CD4-positive, alpha-beta memory T cell (primary cell): ENCODE measurements at regions not wholly inside any gene's neighbourhood (a gene's known extent, or its start where the extent isn't known, plus 50 kb on each side); places are given as distances from the start of the nearest gene placed in this dataset.

Experiments
- CTCF ChIA-PET: fragments of 350-600 bp; sonication (Branson Sonifier 250); formaldehyde crosslinking; loops from one replicate; lab custom pipeline; 2021; ENCODE audit warnings: inconsistent platforms; ENCODE audit not compliant: partially characterized antibody; lab: Charles Lee
- POLR2A ChIA-PET: fragments of 350-600 bp; sonication (Branson Sonifier 250); formaldehyde crosslinking; loops from one replicate; lab custom pipeline; 2021; ENCODE audit not compliant: partially characterized antibody; lab: Charles Lee
- DNase-seq, 5 donors: peaks; one replicate each; pipeline versions ENCODE4 v3.0.0 to v3.0.0-alpha.2; 2020 to 2022; ENCODE audit warnings: mixed read lengths in 1 of 5
- H3K27ac ChIP-seq: one replicate; pipeline ENCODE4 v1.7.0; 2013; ENCODE audit warnings: low read depth, low read length
- H3K27me3 ChIP-seq: 2 replicates; pipeline ENCODE4 v1.7.0; 2013; ENCODE audit warnings: mild to moderate bottlenecking, low read length, moderate library complexity; ENCODE audit not compliant: insufficient read depth
- H3K36me3 ChIP-seq: 2 replicates; pipeline ENCODE4 v1.7.0; 2013; ENCODE audit warnings: mild to moderate bottlenecking, low read length, moderate library complexity; ENCODE audit not compliant: insufficient read depth
- H3K4me1 ChIP-seq: 2 replicates; pipeline ENCODE4 v1.7.0; 2013; ENCODE audit warnings: mild to moderate bottlenecking, low read length, moderate library complexity; ENCODE audit not compliant: insufficient read depth
- H3K4me3 ChIP-seq, 2 donors: one replicate each; pipeline ENCODE4 v1.7.0; 2013; ENCODE audit warnings: low read length in 2 of 2, mild to moderate bottlenecking in 1 of 2
- H3K9me3 ChIP-seq, 2 donors: one replicate each; pipeline ENCODE4 v1.7.0; 2013; ENCODE audit warnings: low read length in 2 of 2, control low read depth in 1 of 2; ENCODE audit not compliant: control insufficient read depth in 1 of 2
- H3K27ac Mint-ChIP-seq, 7 donors: one replicate each; pipeline ENCODE4 v1.8.0; 2020 to 2021; ENCODE audit warnings: mixed read lengths in 7 of 7, mild to moderate bottlenecking in 6 of 7, inconsistent platforms in 3 of 7, moderate library complexity in 3 of 7
- H3K27me3 Mint-ChIP-seq, 2 donors: one replicate each; pipeline ENCODE4 v1.8.0; 2020 to 2021; ENCODE audit warnings: mixed read lengths in 2 of 2
- H3K36me3 Mint-ChIP-seq, 2 donors: one replicate each; pipeline ENCODE4 v1.8.0; 2020 to 2021; ENCODE audit warnings: mixed read lengths in 2 of 2, inconsistent platforms in 1 of 2, mild to moderate bottlenecking in 1 of 2
- H3K4me1 Mint-ChIP-seq, 4 donors: one replicate each; pipeline ENCODE4 v1.8.0; 2020 to 2021; ENCODE audit warnings: mixed read lengths in 4 of 4, mild to moderate bottlenecking in 1 of 4
- H3K4me3 Mint-ChIP-seq, 8 donors: one replicate each; pipeline ENCODE4 v1.8.0; 2020 to 2021; ENCODE audit warnings: mixed read lengths in 8 of 8, mild to moderate bottlenecking in 7 of 8, moderate library complexity in 6 of 8, inconsistent platforms in 3 of 8
- H3K9me3 Mint-ChIP-seq, 8 donors: one replicate each; pipeline ENCODE4 v1.8.0; 2020 to 2021; ENCODE audit warnings: mixed read lengths in 8 of 8, mild to moderate bottlenecking in 5 of 8, inconsistent platforms in 3 of 8, moderate library complexity in 1 of 8
- intact Hi-C: fragments of 100-400 bp; cut with micrococcal nuclease; formaldehyde crosslinking; loops from one replicate; pipeline ENCODE4 v1.15.1; 2023

GRCh38 chr21:39060485-39061083 lies 122.7 kb downstream of the PSMG1 start:
- no peaks in the 10 kb centered on the region for H3K36me3 Mint-ChIP-seq
- no peak overlapping the region for H3K27ac Mint-ChIP-seq
- H3K36me3 ChIP-seq: no peaks in the 10 kb centered on the region
- ChIA-PET POLR2A (no interaction called here), CTCF (interaction anchor here (0.6 kb wide), 1 partner anchor 1579 kb away, joined by 3 read pairs; no protein-coding TSS in a partner anchor)
- intact Hi-C loops: no loop called here
- H3K9me3 Mint-ChIP-seq: peaks cover 0 to 3% (median 0%) of the 10 kb centered on the region in 8 donors
- no peaks in the 10 kb centered on the region for H3K4me1 Mint-ChIP-seq
- no peaks in the 10 kb centered on the region for H3K9me3 ChIP-seq
- H3K4me3 ChIP-seq: no peak overlapping the region
- no peak overlapping the region for H3K4me3 Mint-ChIP-seq
- peaks cover 0 to 7% of the 10 kb centered on the region in 2 donors for H3K27me3 Mint-ChIP-seq
- no peak overlapping the region for H3K27ac ChIP-seq
- H3K27me3 ChIP-seq: no peaks in the 10 kb centered on the region
- no peaks in the 10 kb centered on the region for H3K4me1 ChIP-seq
- no peak for DNase-seq

GRCh38 chr21:39057121-39057520 lies 126.1 kb downstream of the PSMG1 start:
- Mint-ChIP-seq H3K36me3 (no peaks in the 10 kb centered on the region), H3K9me3 (no peaks in the 10 kb centered on the region), H3K27me3 (peaks cover 0 to 10% of the 10 kb centered on the region in 2 donors), H3K4me3 (no peak overlapping the region), H3K4me1 (no peaks in the 10 kb centered on the region), H3K27ac (no peak overlapping the region)
- no peaks in the 10 kb centered on the region for H3K36me3 ChIP-seq
- H3K27ac ChIP-seq: no peak overlapping the region
- no peak overlapping the region for H3K4me3 ChIP-seq
- CTCF ChIA-PET: no interaction called here
- no peaks in the 10 kb centered on the region for H3K9me3 ChIP-seq
- intact Hi-C loops: no loop called here
- POLR2A ChIA-PET: no interaction called here
- H3K27me3 ChIP-seq: no peaks in the 10 kb centered on the region
- DNase-seq: no peak
- no peaks in the 10 kb centered on the region for H3K4me1 ChIP-seq

GRCh38 chr21:39056636-39057035 lies 126.6 kb downstream of the PSMG1 start:
- Histone ChIP-seq H3K4me1 (no peaks in the 10 kb centered on the region), H3K4me3 (no peak overlapping the region), H3K36me3 (no peaks in the 10 kb centered on the region), H3K27ac (no peak overlapping the region), H3K9me3 (no peaks in the 10 kb centered on the region), H3K27me3 (no peaks in the 10 kb centered on the region)
- H3K27ac Mint-ChIP-seq: no peak overlapping the region
- POLR2A ChIA-PET: no interaction called here
- peaks cover 0 to 10% of the 10 kb centered on the region in 2 donors for H3K27me3 Mint-ChIP-seq
- no peaks in the 10 kb centered on the region for H3K9me3 Mint-ChIP-seq
- no peak for DNase-seq
- CTCF ChIA-PET: no interaction called here
- no peaks in the 10 kb centered on the region for H3K36me3 Mint-ChIP-seq
- intact Hi-C loops: no loop called here
- H3K4me3 Mint-ChIP-seq: no peak overlapping the region
- H3K4me1 Mint-ChIP-seq: no peaks in the 10 kb centered on the region

DNA sequence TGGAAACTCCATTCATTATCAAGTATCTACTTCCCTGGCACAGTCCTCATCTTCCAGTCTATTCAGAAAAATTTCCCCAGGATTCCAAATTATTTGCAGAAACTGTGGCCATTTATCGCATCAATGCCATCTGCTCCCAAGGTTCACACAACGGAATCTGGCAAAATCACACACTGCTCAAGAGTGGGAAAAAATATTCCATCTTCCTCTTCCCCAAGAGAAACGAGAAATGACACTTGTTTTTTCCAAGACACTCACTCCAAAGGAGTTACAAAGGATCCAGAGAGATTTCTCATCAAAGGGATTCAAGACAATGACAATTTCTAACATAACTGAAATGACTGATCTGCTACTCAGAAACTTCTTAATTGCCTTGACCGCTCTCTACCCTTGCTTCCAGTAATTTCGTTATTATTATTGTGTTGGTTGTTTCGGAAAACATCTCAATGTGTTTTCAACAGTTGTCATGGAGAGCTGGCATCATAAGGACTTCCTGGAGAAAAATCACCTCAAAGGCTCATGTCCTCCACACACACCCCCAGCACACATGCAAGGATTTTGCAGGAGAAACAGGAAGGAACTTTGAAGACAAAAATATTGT lies 128.0 kb downstream of the PSMG1 start:
- H3K4me1 ChIP-seq: no peaks in the 10 kb centered on the region
- no peak overlapping the region for H3K27ac ChIP-seq
- H3K27me3 ChIP-seq: no peaks in the 10 kb centered on the region
- no peak for DNase-seq
- ChIA-PET POLR2A (no interaction called here), CTCF (no interaction called here)
- no peaks in the 10 kb centered on the region for H3K36me3 ChIP-seq
- Mint-ChIP-seq H3K27ac (no peak overlapping the region), H3K4me1 (no peaks in the 10 kb centered on the region), H3K36me3 (no peaks in the 10 kb centered on the region), H3K4me3 (no peak overlapping the region), H3K27me3 (peaks cover 0 to 6% of the 10 kb centered on the region in 2 donors), H3K9me3 (no peaks in the 10 kb centered on the region)
- H3K4me3 ChIP-seq: no peak overlapping the region
- intact Hi-C loops: no loop called here
- H3K9me3 ChIP-seq: no peaks in the 10 kb centered on the region

- Mint-ChIP-seq H3K4me3 (no peak overlapping the region), H3K9me3 (no peaks in the 10 kb centered on the region), H3K36me3 (no peaks in the 10 kb centered on the region), H3K4me1 (no peaks in the 10 kb centered on the region), H3K27ac (no peak overlapping the region), H3K27me3 (peaks cover 3 to 4% of the 10 kb centered on the region in 2 donors)
- POLR2A ChIA-PET: no interaction called here
- DNase-seq: no peak
- CTCF ChIA-PET: interaction anchor here (0.9 kb wide), 1 partner anchor 27 kb away, joined by 3 read pairs; no protein-coding TSS in a partner anchor
- Histone ChIP-seq H3K9me3 (no peaks in the 10 kb centered on the region), H3K27me3 (no peaks in the 10 kb centered on the region), H3K27ac (no peak overlapping the region), H3K4me3 (no peak overlapping the region), H3K36me3 (no peaks in the 10 kb centered on the region), H3K4me1 (no peaks in the 10 kb centered on the region)
- intact Hi-C loops: no loop called here
Measured at GRCh38 chr21:39054066-39054465, 129.2 kb downstream of the PSMG1 start.

DNA sequence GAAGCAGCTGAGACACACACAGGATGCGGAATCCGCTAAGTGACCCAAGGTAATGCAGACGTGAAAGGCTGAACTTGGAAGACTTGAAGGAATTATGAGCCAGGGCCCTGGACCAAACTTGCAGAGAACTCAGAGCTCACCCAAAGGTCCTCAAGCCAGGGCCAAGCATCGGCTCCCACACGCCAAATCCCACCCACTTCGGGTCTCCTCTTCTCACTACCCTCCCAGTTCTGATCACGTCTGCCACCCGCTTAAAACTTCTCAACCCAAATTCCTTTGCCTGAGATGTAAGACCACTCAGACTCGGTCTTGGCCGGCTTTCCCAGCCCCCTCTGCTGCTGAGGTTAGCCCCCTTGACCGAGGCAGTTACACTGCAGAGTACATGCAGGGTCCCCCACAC lies 130.1 kb downstream of the PSMG1 start:
- Histone ChIP-seq H3K9me3 (no peaks in the 10 kb centered on the region), H3K36me3 (no peaks in the 10 kb centered on the region), H3K4me3 (no peak overlapping the region), H3K27me3 (no peaks in the 10 kb centered on the region), H3K27ac (no peak overlapping the region), H3K4me1 (no peaks in the 10 kb centered on the region)
- no peak overlapping the region for H3K4me3 Mint-ChIP-seq
- DNase-seq: no peak
- H3K4me1 Mint-ChIP-seq: no peaks in the 10 kb centered on the region
- H3K27ac Mint-ChIP-seq: no peak overlapping the region
- intact Hi-C loops: no loop called here
- no peaks in the 10 kb centered on the region for H3K9me3 Mint-ChIP-seq
- H3K27me3 Mint-ChIP-seq: peaks cover 3 to 4% of the 10 kb centered on the region in 2 donors
- CTCF ChIA-PET: no interaction called here
- no peaks in the 10 kb centered on the region for H3K36me3 Mint-ChIP-seq
- POLR2A ChIA-PET: no interaction called here

DNA sequence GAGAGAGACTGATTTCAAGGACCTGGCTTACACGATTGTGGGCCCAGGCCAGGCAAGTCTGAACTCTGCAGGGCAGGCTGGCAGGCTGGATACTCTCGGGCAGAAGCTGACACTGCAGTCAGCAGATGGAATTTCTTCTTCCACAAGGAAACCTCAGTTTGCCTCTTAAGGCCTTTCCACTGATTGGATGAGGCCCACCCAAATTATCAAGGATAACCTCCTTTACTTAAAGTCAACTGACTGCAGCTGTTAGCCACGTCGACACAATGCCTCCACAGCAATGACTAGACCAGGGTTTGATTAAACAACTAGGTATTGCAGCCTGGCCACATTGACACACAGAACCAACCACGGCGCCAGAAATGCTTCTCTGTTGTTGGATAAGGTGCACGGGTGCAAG lies 130.5 kb downstream of the PSMG1 start:
- H3K36me3 Mint-ChIP-seq: no peaks in the 10 kb centered on the region
- Histone ChIP-seq H3K4me1 (no peaks in the 10 kb centered on the region), H3K27ac (no peak overlapping the region), H3K36me3 (no peaks in the 10 kb centered on the region), H3K27me3 (no peaks in the 10 kb centered on the region), H3K4me3 (no peak overlapping the region), H3K9me3 (no peaks in the 10 kb centered on the region)
- H3K9me3 Mint-ChIP-seq: no peaks in the 10 kb centered on the region
- DNase-seq: no peak
- H3K27ac Mint-ChIP-seq: no peak overlapping the region
- no peaks in the 10 kb centered on the region for H3K4me1 Mint-ChIP-seq
- ChIA-PET POLR2A (no interaction called here), CTCF (no interaction called here)
- H3K27me3 Mint-ChIP-seq: peaks cover 4% of the 10 kb centered on the region in 2 donors
- no peak overlapping the region for H3K4me3 Mint-ChIP-seq
- intact Hi-C loops: no loop called here
